Keratinocyte (primary cell): ENCODE measurements at regions not wholly inside any gene's neighbourhood (a gene's known extent, or its start where the extent isn't known, plus 50 kb on each side); places are given as distances from the start of the nearest gene placed in this dataset.
"Not testable (repeated sequence)": the region's sequence is repeated elsewhere in the genome, so short reads cannot be mapped to it uniquely, and the experiment has no call there.

ENCODE experiments used
- DNase-seq: peaks from one replicate; pipeline ENCODE4 v3.0.0-alpha.2; 2011; ENCODE audit warnings: low read depth, missing footprints, low spot score
- FAIRE-seq: peaks from 2 replicates; lab custom pipeline; 2011; peaks lifted over from hg19 to GRCh38; lab: Jason Lieb, UNC
- H2AFZ ChIP-seq: 2 replicates; pipeline ENCODE4 v1.6.0; 2012; ENCODE audit warnings: low read length, control low read depth, inconsistent platforms; ENCODE audit not compliant: control insufficient read depth
- H3K27ac ChIP-seq: 2 replicates; pipeline ENCODE4 v1.5.1; 2011; ENCODE audit warnings: low read length; ENCODE audit not compliant: control insufficient read depth, insufficient read depth
- H3K27me3 ChIP-seq: 3 replicates; pipeline ENCODE4 v1.6.0; 2011; ENCODE audit warnings: low read length; ENCODE audit not compliant: control insufficient read depth, insufficient read depth; ENCODE audit errors: extremely low read depth
- H3K36me3 ChIP-seq, 2 experiments: 2 replicates in 1 of 2; 3 replicates in 1 of 2; pipeline ENCODE4 v1.5.1; 2011; ENCODE audit warnings: low read length in 2 of 2, mild to moderate bottlenecking in 1 of 2; ENCODE audit not compliant: control insufficient read depth in 2 of 2, insufficient read depth in 2 of 2; ENCODE audit errors: extremely low read depth in 1 of 2
- H3K4me1 ChIP-seq: 3 replicates; pipeline ENCODE4 v1.5.1; 2011; ENCODE audit warnings: low read length; ENCODE audit not compliant: control insufficient read depth, insufficient read depth; ENCODE audit errors: extremely low read depth
- H3K4me2 ChIP-seq: 3 replicates; pipeline ENCODE4 v1.6.0; 2011; ENCODE audit warnings: low read depth, low read length; ENCODE audit not compliant: control insufficient read depth, insufficient read depth; ENCODE audit errors: extremely low read depth
- H3K4me3 ChIP-seq, 3 experiments: fragments of 200-600 bp in 1 of 3; sonication (generic) in 1 of 3; 2 replicates in 2 of 3; 3 replicates in 1 of 3; pipeline ENCODE4 v1.5.1; 2011 to 2016; ENCODE audit warnings: low read length in 3 of 3, mild to moderate bottlenecking in 3 of 3, control low read depth in 2 of 3, inconsistent platforms in 1 of 3, low read depth in 1 of 3, mixed read lengths in 1 of 3, mixed run types in 1 of 3, moderate library complexity in 1 of 3; ENCODE audit not compliant: control insufficient read depth in 2 of 3, insufficient read depth in 2 of 3; ENCODE audit errors: extremely low read depth in 1 of 3
- H3K79me2 ChIP-seq: 2 replicates; pipeline ENCODE4 v1.6.0; 2012; ENCODE audit warnings: low read length; ENCODE audit not compliant: control insufficient read depth, insufficient read depth
- H3K9ac ChIP-seq: 3 replicates; pipeline ENCODE4 v1.6.0; 2011; ENCODE audit warnings: low read length; ENCODE audit not compliant: control insufficient read depth, insufficient read depth; ENCODE audit errors: extremely low read depth
- H3K9me1 ChIP-seq: 3 replicates; pipeline ENCODE4 v1.6.0; 2011; ENCODE audit warnings: low read length; ENCODE audit not compliant: control insufficient read depth, insufficient read depth; ENCODE audit errors: extremely low read depth
- H3K9me3 ChIP-seq: 2 replicates; pipeline ENCODE4 v1.5.1; 2012; ENCODE audit warnings: low read depth, low read length; ENCODE audit not compliant: control insufficient read depth
- H4K20me1 ChIP-seq: 3 replicates; pipeline ENCODE4 v1.6.0; 2011; ENCODE audit warnings: low read length; ENCODE audit not compliant: control insufficient read depth, insufficient read depth; ENCODE audit errors: extremely low read depth
- CTCF ChIP-seq, 3 experiments: IDR thresholded peaks in 1 of 3; conservative IDR thresholded peaks in 1 of 3; optimal IDR thresholded peaks in 1 of 3; 2 replicates in 2 of 3; 3 replicates in 1 of 3; pipeline versions ENCODE3 to v1.5.1; 2011; ENCODE audit warnings: low read length in 3 of 3, mild to moderate bottlenecking in 3 of 3, moderate library complexity in 2 of 3, control low read depth in 1 of 3, inconsistent platforms in 1 of 3; ENCODE audit not compliant: insufficient read depth in 2 of 3; ENCODE audit errors: extremely low read depth in 1 of 3
- EZH2 ChIP-seq: IDR thresholded peaks from one replicate; pipeline ENCODE4 v1.6.1; 2012; ENCODE audit warnings: inconsistent platforms, mild to moderate bottlenecking, low read length, moderate library complexity
- dilution Hi-C: fragments of 300-500 bp; cut with MboI; formaldehyde crosslinking; loops from one replicate; pipeline ENCODE4 v1.7.0; 2020; ENCODE audit warnings: low sequenced_read_pairs; ENCODE audit not compliant: extremely low pct_ligation_motif_present

- dilution Hi-C loops = no loop called here
- DNase-seq = no peak
Measured at GRCh38 chr3:190941694-190942260, 79.3 kb upstream of the GMNC start.

GRCh38 chr3:190934616-190935015, 72.1 kb upstream of the GMNC start:
- H3K9ac ChIP-seq, H3K27ac ChIP-seq, H3K27me3 ChIP-seq, H2AFZ ChIP-seq, H3K4me2 ChIP-seq, dilution Hi-C loops, H3K9me1 ChIP-seq, DNase-seq, H3K79me2 ChIP-seq, H3K9me3 ChIP-seq, H4K20me1 ChIP-seq, H3K4me1 ChIP-seq, FAIRE-seq, H3K36me3 ChIP-seq, H3K4me3 ChIP-seq: not testable (repeated sequence)

More at GRCh38 chr3:190941694-190942260, 79.3 kb upstream of the GMNC start:
- H3K9me1 ChIP-seq = no peaks in the 10 kb centered on the region
- H3K4me3 ChIP-seq = no peak overlapping the region
- H3K79me2 ChIP-seq = no peaks in the 10 kb centered on the region
- H3K4me2 ChIP-seq = no peak overlapping the region
- FAIRE-seq = no peak
- H3K9me3 ChIP-seq = no peaks in the 10 kb centered on the region
- no peaks in the 10 kb centered on the region for H3K27me3 ChIP-seq
- H2AFZ ChIP-seq = no peak overlapping the region
- TF ChIP-seq CTCF (optimal IDR thresholded peaks at IDR 0.05 in 1 of 3, IDR thresholded peaks at IDR 0.05 in 1 of 3, conservative IDR thresholded peaks at IDR 0.05 in 1 of 3; ENCODE audit: extremely low read depth in 1 of 3, insufficient read depth in 2 of 3, low read length in 3 of 3) (no peak), EZH2 (no peak)
- H3K9ac ChIP-seq = no peak overlapping the region
- H3K36me3 ChIP-seq = no peaks in the 10 kb centered on the region
- H3K4me1 ChIP-seq = no peaks in the 10 kb centered on the region
- no peaks in the 10 kb centered on the region for H4K20me1 ChIP-seq
- H3K27ac ChIP-seq = no peak overlapping the region

- no peaks in the 10 kb centered on the region for H3K9me3 ChIP-seq
- dilution Hi-C loops = no loop called here
- H3K9me1 ChIP-seq = no peaks in the 10 kb centered on the region
- FAIRE-seq (no peak), DNase-seq (no peak)
- no peak overlapping the region for H2AFZ ChIP-seq
- no peak overlapping the region for H3K9ac ChIP-seq
- H3K4me2 ChIP-seq = no peak overlapping the region
- no peaks in the 10 kb centered on the region for H3K79me2 ChIP-seq
- H3K4me3 ChIP-seq = no peak overlapping the region
- TF ChIP-seq EZH2 = no peak
- TF ChIP-seq CTCF (optimal IDR thresholded peaks at IDR 0.05 in 1 of 3, IDR thresholded peaks at IDR 0.05 in 1 of 3, conservative IDR thresholded peaks at IDR 0.05 in 1 of 3; ENCODE audit: extremely low read depth in 1 of 3, insufficient read depth in 2 of 3, low read length in 3 of 3) = no peak
- no peaks in the 10 kb centered on the region for H3K27me3 ChIP-seq
- H4K20me1 ChIP-seq = no peaks in the 10 kb centered on the region
- H3K27ac ChIP-seq = no peak overlapping the region
- no peaks in the 10 kb centered on the region for H3K4me1 ChIP-seq
- no peaks in the 10 kb centered on the region for H3K36me3 ChIP-seq
Measured at GRCh38 chr3:190926619-190927018, 64.1 kb upstream of the GMNC start.
